A549 (cell line): ENCODE measurements at regions not wholly inside any gene's neighbourhood (a gene's known extent, or its start where the extent isn't known, plus 50 kb on each side); places are given as distances from the start of the nearest gene placed in this dataset.

Experiments used
- ATOH8 ChIP-seq: fragments of 250-450 bp; sonication (Bioruptor Pico); IDR thresholded peaks from 2 replicates; pipeline ENCODE4 v1.5.0; 2020; ENCODE audit warnings: low read depth, mild to moderate bottlenecking, moderate library complexity
- CTCF ChIP-seq: fragments of >200 bp; sonication (Bioruptor Twin); formaldehyde crosslinking; IDR thresholded peaks from 3 replicates; pipeline ENCODE4 v1.5.1; 2016
- EP300 ChIP-seq, 2 experiments: fragments of >200 bp; sonication (Bioruptor Twin); formaldehyde crosslinking; IDR thresholded peaks; 2 replicates in 1 of 2; 3 replicates in 1 of 2; pipeline ENCODE4 v1.6.1; 2016 to 2017
- ESRRA ChIP-seq: fragments of 150-350 bp; IDR thresholded peaks from 2 replicates; pipeline ENCODE4 v1.6.1; 2014; ENCODE audit warnings: mild to moderate bottlenecking, low read length, borderline replicate concordance
- FOSL2 ChIP-seq, 2 experiments: fragments of 450-650 bp in 1 of 2; fragments of >200 bp in 1 of 2; sonication (Bioruptor Twin) in 1 of 2; formaldehyde crosslinking; IDR thresholded peaks; 2 replicates each; pipeline versions ENCODE4 v1.5.0 to v1.6.1; 2016 to 2020; ENCODE audit warnings: mild to moderate bottlenecking in 1 of 2, moderate library complexity in 1 of 2
- HMGXB4 ChIP-seq: fragments of 250-450 bp; sonication (Bioruptor Pico); IDR thresholded peaks from 2 replicates; pipeline ENCODE4 v1.5.0; 2021; ENCODE audit warnings: mild to moderate bottlenecking, moderate library complexity, borderline replicate concordance
- MAFK ChIP-seq: fragments of 450-650 bp; IDR thresholded peaks from 2 replicates; pipeline ENCODE4 v1.6.1; 2014; ENCODE audit not compliant: partially characterized antibody
- POLR2A ChIP-seq: IDR thresholded peaks from 2 replicates; pipeline ENCODE4 v1.6.1; 2012; ENCODE audit warnings: mild to moderate bottlenecking, low read length
- RAD21 ChIP-seq, 2 experiments: fragments of >200 bp in 1 of 2; sonication (Bioruptor Twin) in 1 of 2; formaldehyde crosslinking in 1 of 2; IDR thresholded peaks in 1 of 2; conservative IDR thresholded peaks in 1 of 2; 2 replicates in 1 of 2; 3 replicates in 1 of 2; pipeline ENCODE4 v1.6.1; 2012 to 2018; ENCODE audit warnings: inconsistent platforms in 1 of 2
- REST ChIP-seq: fragments of 200-600 bp; sonication (generic); IDR thresholded peaks from 2 replicates; pipeline ENCODE4 v1.6.1; 2016; ENCODE audit warnings: antibody characterized with exemption, mild to moderate bottlenecking, moderate library complexity
- SREBF2 ChIP-seq: fragments of 450-650 bp; IDR thresholded peaks from 2 replicates; pipeline ENCODE4 v1.6.1; 2014; ENCODE audit warnings: mild to moderate bottlenecking, moderate library complexity
- USF2 ChIP-seq: fragments of 450-650 bp; IDR thresholded peaks from 2 replicates; pipeline ENCODE4 v1.6.1; 2014; ENCODE audit warnings: antibody characterized with exemption

GRCh38 chr1:125087247-125087646, 3902.5 kb downstream of the SRGAP2C start:
- TF ChIP-seq USF2 (no peak), ATOH8 (CRISPR knock-in tag) (no peak), CTCF (no peak), RAD21 (conservative IDR thresholded peaks at IDR 0.05 in 1 of 2, IDR thresholded peaks at IDR 0.05 in 1 of 2) (no peak), POLR2A (no peak), HMGXB4 (CRISPR knock-in tag) (no peak), REST (no peak), MAFK (no peak), EP300 (IDR thresholded peaks at IDR 0.05) (no peak), FOSL2 (IDR thresholded peaks at IDR 0.05) (no peak), FOSL2 (CRISPR knock-in tag; IDR thresholded peaks at IDR 0.05) (no peak), SREBF2 (no peak), ESRRA (no peak)
